ENCODE measurements at regions not wholly inside any gene's neighbourhood (a gene's known extent, or its start where the extent isn't known, plus 50 kb on each side); places are given as distances from the start of the nearest gene placed in this dataset.

DNA sequence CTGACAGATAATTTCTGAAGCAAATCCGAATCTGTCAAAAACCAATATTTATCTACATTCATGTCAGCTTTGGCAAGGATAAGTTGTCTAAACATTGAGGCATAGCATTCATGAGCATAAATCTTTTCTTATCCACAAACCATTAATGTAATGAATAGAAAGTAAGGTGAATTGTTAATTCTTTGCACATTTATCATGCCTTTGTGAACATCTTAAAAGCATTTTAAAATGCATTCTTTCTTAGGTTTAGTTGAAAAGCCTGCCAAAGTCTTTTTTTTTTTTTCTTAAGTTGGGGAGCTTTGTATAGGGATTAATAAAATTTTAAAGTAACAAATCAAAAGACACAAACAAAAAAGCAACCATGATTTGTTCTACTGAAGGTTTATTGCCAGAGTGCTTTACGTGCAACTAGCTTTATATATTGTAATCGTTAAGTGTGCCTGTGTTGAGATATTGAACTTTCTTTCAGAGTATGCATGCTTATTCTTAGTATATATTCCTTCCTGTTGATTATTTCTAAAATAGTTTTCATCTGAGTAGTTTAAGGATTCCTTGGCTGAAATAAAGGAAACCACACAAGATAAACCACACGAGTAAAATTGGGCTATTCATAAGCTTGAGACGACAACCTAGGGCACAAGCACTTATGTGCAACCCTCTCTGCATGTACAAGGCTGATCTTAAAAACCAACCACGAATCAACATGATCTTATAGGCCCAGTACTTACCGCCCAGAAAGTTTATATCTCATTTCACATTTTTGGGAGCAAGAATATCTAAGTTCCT is 1110.9 kb upstream of the CNTN5 start:
- no peak for TF ChIP-seq GATA2 (IDR thresholded peaks at IDR 0.05; ENCODE audit: insufficient read depth, insufficient read length, low read depth, low read length)
- no peak for TF ChIP-seq CTCF (IDR thresholded peaks at IDR 0.05; ENCODE audit: extremely low read depth in 1 of 2, insufficient read depth in 1 of 2, low read depth in 1 of 2, low read length in 2 of 2)
- TF ChIP-seq EZH2 (IDR thresholded peaks at IDR 0.05; ENCODE audit: borderline replicate concordance, low read depth, low read length, severe bottlenecking) = no peak
- no peak for TF ChIP-seq POLR2A (IDR thresholded peaks at IDR 0.05; ENCODE audit: low read depth, low read length)
- no peak for TF ChIP-seq FOS (IDR thresholded peaks at IDR 0.05; ENCODE audit: borderline replicate concordance, insufficient read depth, low read length)
- TF ChIP-seq MYC (IDR thresholded peaks at IDR 0.05; ENCODE audit: low read depth, low read length) = no peak
- dilution Hi-C loops (cut with MboI; ENCODE audit: extremely low pct_ligation_motif_present, low sequenced_read_pairs) = no loop called here
- no peak overlapping the region for H3K9ac ChIP-seq (replicated peaks; ENCODE audit: extremely low read depth, insufficient read depth, low read length)
- no TSS peak for BruUV-seq (replicated peaks)
- H3K4me1 ChIP-seq (ENCODE audit: control insufficient read depth, extremely low read depth, insufficient read depth, low read length) = no peaks in the 10 kb centered on the region
- no peak overlapping the region for H3K4me3 ChIP-seq (replicated peaks in 1 of 3; ENCODE audit: insufficient read depth in 1 of 3, low read depth in 1 of 3, low read length in 3 of 3)
- H3K4me2 ChIP-seq (ENCODE audit: insufficient read depth, low read length) = no peak overlapping the region
- CTCF ChIA-PET = interaction anchor here (1.1 to 1.5 kb wide), 2 partner anchors 14 to 29 kb away, joined by 3 to 4 read pairs; no protein-coding TSS in a partner anchor
- no peaks in the 10 kb centered on the region for H3K9me1 ChIP-seq (replicated peaks; ENCODE audit: control insufficient read depth, extremely low read depth, insufficient read depth, low read length)
- H2AFZ ChIP-seq (ENCODE audit: low read depth, low read length) = no peak overlapping the region
- H3K36me3 ChIP-seq (ENCODE audit: control insufficient read depth in 2 of 2, extremely low read depth in 1 of 2, insufficient read depth in 2 of 2, low read length in 2 of 2) = no peaks in the 10 kb centered on the region
- no peak overlapping the region for H3K27ac ChIP-seq (ENCODE audit: insufficient read depth, low read depth, low read length)
- DNase-seq (ENCODE audit: low read depth, low spot score) = no peak
- no peaks in the 10 kb centered on the region for H3K27me3 ChIP-seq (ENCODE audit: control insufficient read depth in 2 of 2, insufficient read depth in 2 of 2, low read length in 2 of 2)
- H4K20me1 ChIP-seq (replicated peaks; ENCODE audit: control insufficient read depth, extremely low read depth, insufficient read depth, low read length) = no peaks in the 10 kb centered on the region
- no peaks in the 10 kb centered on the region for H3K9me3 ChIP-seq (replicated peaks; ENCODE audit: control insufficient read depth, insufficient read depth, low read length)
- POLR2A ChIA-PET = no interaction called here
- intact Hi-C loops (cut with micrococcal nuclease) = no loop called here
- H3K79me2 ChIP-seq (ENCODE audit: control insufficient read depth, insufficient read depth, low read length) = no peaks in the 10 kb centered on the region
- FAIRE-seq = no peak

All from endothelial cell of umbilical vein (primary cell).